IMR-90 (cell line): ENCODE measurements at regions not wholly inside any gene's neighbourhood (a gene's known extent, or its start where the extent isn't known, plus 50 kb on each side); places are given as distances from the start of the nearest gene placed in this dataset.

ENCODE experiments used
- ATAC-seq: fragments of 200-7000 bp; cut with Tn5 transposase; 2 replicates; pipeline ENCODE4 v1.9.1; 2020; ENCODE audit warnings: low read depth, mild to moderate bottlenecking, moderate library complexity
- BruUV-seq: library from RNA; stranded (reverse); fragments of 400-500 nt; replicated peaks from 2 replicates; lab custom pipeline; 2021; lab: Mats Ljungman, UMichigan
- CTCF ChIA-PET: fragments of 300-600 bp; formaldehyde crosslinking; extraction: SDS; loops from one replicate; lab custom pipeline; 2021; ENCODE audit warnings: antibody characterized with exemption; lab: Yijun Ruan, JAX
- POLR2A ChIA-PET: fragments of 300-600 bp; sonication (Branson Sonifier 250); formaldehyde crosslinking; loops from one replicate; lab custom pipeline; 2022; ENCODE audit warnings: antibody characterized with exemption; ENCODE audit not compliant: unreplicated experiment; lab: Charles Lee
- DNase-seq: peaks from one replicate; pipeline ENCODE4 v3.0.0; 2013
- H2AFZ ChIP-seq: replicated peaks from 2 replicates; pipeline ENCODE3; 2013; ENCODE audit warnings: low read length, mild to moderate bottlenecking; ENCODE audit not compliant: poor library complexity
- H2AK5ac ChIP-seq: 2 replicates; pipeline ENCODE4 v1.6.1; 2013; ENCODE audit warnings: low read depth, low read length, inconsistent platforms
- H2AK9ac ChIP-seq: replicated peaks from 2 replicates; pipeline ENCODE3; 2013; ENCODE audit warnings: mild to moderate bottlenecking, low read depth, low read length, moderate library complexity; ENCODE audit not compliant: poor library complexity
- H2BK120ac ChIP-seq: 2 replicates; pipeline ENCODE4 v1.6.1; 2013; ENCODE audit warnings: low read depth, low read length, inconsistent platforms
- H2BK15ac ChIP-seq: 3 replicates; pipeline ENCODE4 v1.6.1; 2013; ENCODE audit warnings: low read depth, low read length, inconsistent platforms
- H2BK20ac ChIP-seq: 2 replicates; pipeline ENCODE4 v1.6.1; 2013; ENCODE audit warnings: low read depth, mild to moderate bottlenecking, inconsistent platforms, low read length, moderate library complexity
- H2BK5ac ChIP-seq: 2 replicates; pipeline ENCODE4 v1.6.1; 2013; ENCODE audit warnings: mild to moderate bottlenecking, low read depth, low read length, inconsistent platforms; ENCODE audit not compliant: poor library complexity, severe bottlenecking
- H3K14ac ChIP-seq: replicated peaks from 2 replicates; pipeline ENCODE4 v1.6.1; 2013; ENCODE audit warnings: low read depth, low read length, inconsistent platforms
- H3K18ac ChIP-seq: 2 replicates; pipeline ENCODE4 v1.6.1; 2013; ENCODE audit warnings: low read depth, low read length, control low read depth
- H3K23ac ChIP-seq: 2 replicates; pipeline ENCODE4 v1.6.1; 2013; ENCODE audit warnings: low read depth, low read length, inconsistent platforms
- H3K27ac ChIP-seq: 2 replicates; pipeline ENCODE4 v1.5.1; 2013; ENCODE audit warnings: mild to moderate bottlenecking, control low read depth, low read length; ENCODE audit not compliant: insufficient read depth
- H3K27me3 ChIP-seq: 2 replicates; pipeline ENCODE4 v1.6.1; 2013; ENCODE audit warnings: low read length; ENCODE audit not compliant: control insufficient read depth, insufficient read depth
- H3K36me3 ChIP-seq: 2 replicates; pipeline ENCODE4 v1.6.1; 2013; ENCODE audit warnings: low read length, mixed read lengths; ENCODE audit not compliant: control insufficient read depth, insufficient read depth
- H3K4ac ChIP-seq: 2 replicates; pipeline ENCODE4 v1.6.1; 2013; ENCODE audit warnings: low read depth, low read length, inconsistent platforms
- H3K4me1 ChIP-seq: 2 replicates; pipeline ENCODE4 v1.6.1; 2013; ENCODE audit warnings: low read length, mixed read lengths; ENCODE audit not compliant: control insufficient read depth, insufficient read depth
- H3K4me2 ChIP-seq: 2 replicates; pipeline ENCODE4 v1.6.1; 2013; ENCODE audit warnings: low read depth, mild to moderate bottlenecking, control low read depth, low read length, moderate library complexity
- H3K4me3 ChIP-seq: 2 replicates; pipeline ENCODE4 v1.5.1; 2013; ENCODE audit warnings: low read depth, mild to moderate bottlenecking, control low read depth, low read length, moderate library complexity; ENCODE audit not compliant: insufficient read depth
- H3K56ac ChIP-seq: 2 replicates; pipeline ENCODE4 v1.6.1; 2013; ENCODE audit warnings: low read length, inconsistent platforms; ENCODE audit not compliant: insufficient read depth; ENCODE audit errors: extremely low read depth
- H3K79me1 ChIP-seq, 2 experiments: 2 replicates each; pipeline ENCODE4 v1.6.1; 2013; ENCODE audit warnings: low read length in 2 of 2, inconsistent platforms in 1 of 2, low read depth in 1 of 2
- H3K9ac ChIP-seq: 2 replicates; pipeline ENCODE4 v1.6.1; 2013; ENCODE audit warnings: low read depth, low read length, control low read depth
- H3K9me1 ChIP-seq: 2 replicates; pipeline ENCODE4 v1.6.1; 2013; ENCODE audit warnings: low read length, inconsistent platforms; ENCODE audit not compliant: insufficient read depth
- H3K9me3 ChIP-seq: 2 replicates; pipeline ENCODE4 v1.6.1; 2013; ENCODE audit warnings: low read length; ENCODE audit not compliant: control insufficient read depth, insufficient read depth
- H4K20me1 ChIP-seq: 2 replicates; pipeline ENCODE4 v1.6.1; 2013; ENCODE audit warnings: low read length, inconsistent platforms; ENCODE audit not compliant: insufficient read depth
- H4K5ac ChIP-seq: 2 replicates; pipeline ENCODE4 v1.6.1; 2013; ENCODE audit warnings: mild to moderate bottlenecking, low read depth, low read length, control low read depth
- H4K8ac ChIP-seq, 2 experiments: 2 replicates each; pipeline ENCODE4 v1.6.1; 2013; ENCODE audit warnings: low read depth in 2 of 2, low read length in 2 of 2, control low read depth in 1 of 2, inconsistent platforms in 1 of 2
- H4K91ac ChIP-seq: 2 replicates; pipeline ENCODE4 v1.6.1; 2013; ENCODE audit warnings: low read depth, low read length, inconsistent platforms; ENCODE audit not compliant: insufficient read depth
- CEBPB ChIP-seq: IDR thresholded peaks from 2 replicates; pipeline ENCODE4 v1.6.1; 2012; ENCODE audit warnings: low read depth, low read length, improper control_type of control experiment
- MXI1 ChIP-seq: IDR thresholded peaks from 2 replicates; pipeline ENCODE4 v1.6.1; 2012; ENCODE audit warnings: low read depth, mild to moderate bottlenecking, low read length, moderate library complexity, borderline replicate concordance
- NFE2L2 ChIP-seq: fragments of 150-350 bp; IDR thresholded peaks from 2 replicates; pipeline ENCODE4 v1.6.1; 2016; ENCODE audit warnings: low read depth, mild to moderate bottlenecking, low read length
- POLR2A ChIP-seq: IDR thresholded peaks from 2 replicates; pipeline ENCODE4 v1.6.1; 2012; ENCODE audit warnings: mild to moderate bottlenecking, low read depth, low read length
- RAD21 ChIP-seq: IDR thresholded peaks from 2 replicates; pipeline ENCODE4 v1.6.1; 2012; ENCODE audit warnings: low read length, improper control_type of control experiment
- RFX5 ChIP-seq: IDR thresholded peaks from 2 replicates; pipeline ENCODE4 v1.8.0; 2012; ENCODE audit warnings: low read depth, mild to moderate bottlenecking, low read length, moderate library complexity
- WGBS, 2 experiments: methylation state at CpG; one replicate each; pipeline versions ENCODE4 v1.1.5 to v1.1.7; 2013; ENCODE audit warnings: missing lambda C conversion rate in 2 of 2; ENCODE audit not compliant: insufficient read length in 1 of 2; ENCODE audit errors: extremely low coverage in 2 of 2; 5-methylcytosine and 5-hydroxymethylcytosine counted together
- dilution Hi-C: fragments of 300-500 bp; cut with HindIII; formaldehyde crosslinking; loops from one replicate; pipeline ENCODE4 v1.14.3; 2018; ENCODE audit warnings: low sequenced_read_pairs; ENCODE audit not compliant: unreplicated experiment
- in situ Hi-C: fragments of 300-500 bp; cut with MboI; formaldehyde crosslinking; loops from 3 replicates; pipeline ENCODE4 v1.14.3; 2019; ENCODE audit warnings: low sequenced_read_pairs, inconsistent platforms, mixed read lengths
- intact Hi-C: fragments of 100-400 bp; cut with micrococcal nuclease; formaldehyde crosslinking; loops from 2 replicates; pipeline ENCODE4 v1.10.0; 2022

DNA sequence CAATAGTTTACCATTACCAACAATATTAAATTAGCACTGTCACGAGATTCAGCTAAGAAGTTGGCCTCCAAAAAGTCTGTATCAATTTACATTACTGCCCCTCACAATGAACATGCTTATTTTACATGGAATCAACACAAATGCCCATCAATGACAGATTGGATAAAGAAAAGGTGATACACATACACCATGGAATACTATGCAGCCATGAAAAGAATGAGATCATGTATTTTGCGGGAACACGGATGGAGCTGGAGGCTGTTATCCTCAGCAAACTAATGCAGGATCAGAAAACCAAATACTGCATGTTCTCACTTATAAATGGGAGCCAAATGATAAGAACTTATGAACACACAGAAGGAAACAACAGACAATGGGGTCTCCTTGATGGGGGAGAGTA, 211.8 kb upstream of the RREB1 start:
- Histone ChIP-seq H3K23ac (no peak overlapping the region), H3K4me2 (no peak overlapping the region), H2BK20ac (no peak overlapping the region), H2BK120ac (no peak overlapping the region), H2AK9ac (no peak overlapping the region), H4K5ac (no peak overlapping the region), H3K27ac (no peak overlapping the region), H3K9ac (no peak overlapping the region), H3K18ac (no peak overlapping the region), H4K91ac (no peak overlapping the region), H2BK5ac (no peak overlapping the region), H2BK15ac (no peak overlapping the region), H3K4ac (no peak overlapping the region), H2AFZ (no peak overlapping the region), H3K4me3 (no peak overlapping the region), H3K4me1 (no peaks in the 10 kb centered on the region), H3K36me3 (no peaks in the 10 kb centered on the region), H3K56ac (no peak overlapping the region), H4K20me1 (no peaks in the 10 kb centered on the region), H3K14ac (no peak overlapping the region), H4K8ac (no peak overlapping the region), H2AK5ac (no peak overlapping the region), H3K9me3 (no peaks in the 10 kb centered on the region), H3K27me3 (peaks cover 8% of the 10 kb centered on the region), H3K79me1 (no peaks in the 10 kb centered on the region), H3K9me1 (no peaks in the 10 kb centered on the region; the same call in 1 of the 2 replicates)
- CTCF ChIA-PET: no interaction called here
- POLR2A ChIA-PET: no interaction called here
- in situ Hi-C loops: no loop called here
- WGBS, 2 experiments: 60% methylated on average over 1 of the region's 3 CpGs; no CpG with 5 or more reads in 1 of the 2 experiments
- no peak for TF ChIP-seq RAD21
- TF ChIP-seq POLR2A: no peak
- TF ChIP-seq CEBPB: no peak
- TF ChIP-seq NFE2L2: no peak
- TF ChIP-seq MXI1: no peak
- no peak for TF ChIP-seq RFX5
- ATAC-seq: no peak
- dilution Hi-C loops: no loop called here
- intact Hi-C loops: no loop called here
- no peak for DNase-seq
- BruUV-seq: no TSS peak
